NT2/D1 (cell line): ENCODE measurements at regions not wholly inside any gene's neighbourhood (a gene's known extent, or its start where the extent isn't known, plus 50 kb on each side); places are given as distances from the start of the nearest gene placed in this dataset.

Experiments
- DNase-seq: peaks from one replicate; pipeline ENCODE4 v3.0.0-alpha.2; 2011; ENCODE audit warnings: low read depth, low spot score
- H3K27me3 ChIP-seq: 2 replicates; pipeline ENCODE4 v1.6.0; 2011; ENCODE audit warnings: mild to moderate bottlenecking; ENCODE audit not compliant: insufficient read length, insufficient read depth
- H3K36me3 ChIP-seq: 2 replicates; pipeline ENCODE4 v1.6.1; 2011; ENCODE audit warnings: mild to moderate bottlenecking, low read length, mixed read lengths; ENCODE audit not compliant: insufficient read depth, insufficient read length
- H3K4me1 ChIP-seq: 2 replicates; pipeline ENCODE4 v1.5.1; 2011; ENCODE audit not compliant: insufficient read depth, insufficient read length
- H3K4me3 ChIP-seq: 2 replicates; pipeline ENCODE4 v1.5.1; 2011; ENCODE audit warnings: low read depth; ENCODE audit not compliant: insufficient read length
- H3K9ac ChIP-seq: 2 replicates; pipeline ENCODE4 v1.6.0; 2011; ENCODE audit warnings: low read depth; ENCODE audit not compliant: insufficient read length
- H3K9me3 ChIP-seq: 2 replicates; pipeline ENCODE4 v1.5.1; 2011; ENCODE audit warnings: mild to moderate bottlenecking, low read length; ENCODE audit not compliant: insufficient read depth
- SUZ12 ChIP-seq: IDR thresholded peaks from 2 replicates; pipeline ENCODE4 v1.6.1; 2011; ENCODE audit not compliant: insufficient read length, insufficient read depth; ENCODE audit errors: extremely low read depth
- YY1 ChIP-seq: IDR thresholded peaks from 2 replicates; pipeline ENCODE4 v1.6.1; 2011; ENCODE audit not compliant: insufficient read length, insufficient read depth
- ZNF274 ChIP-seq: IDR thresholded peaks from 2 replicates; pipeline ENCODE4 v1.6.1; 2011; ENCODE audit warnings: mild to moderate bottlenecking, low read depth, low read length

- no peak for TF ChIP-seq SUZ12
- TF ChIP-seq YY1, result no peak
- no peak for TF ChIP-seq ZNF274
- H3K9me3 ChIP-seq, result no peaks in the 10 kb centered on the region
- DNase-seq, result no peak
- no peaks in the 10 kb centered on the region for H3K27me3 ChIP-seq
- H3K9ac ChIP-seq, result no peak overlapping the region
- H3K36me3 ChIP-seq, result no peaks in the 10 kb centered on the region
- no peak overlapping the region for H3K4me3 ChIP-seq
- no peaks in the 10 kb centered on the region for H3K4me1 ChIP-seq
Measured at GRCh38 chr1:195765099-195765498, 843.1 kb downstream of the KCNT2 start.

- Histone ChIP-seq H3K9ac (no peak overlapping the region), H3K4me3 (no peak overlapping the region)
- DNase-seq, result no peak
Measured at GRCh38 chr1:195763907-195764374, 844.3 kb downstream of the KCNT2 start.

GRCh38 chr1:195763146-195763906 lies 844.9 kb downstream of the KCNT2 start:
- TF ChIP-seq ZNF274 (no peak), YY1 (no peak), SUZ12 (no peak)
- Histone ChIP-seq H3K9me3 (no peaks in the 10 kb centered on the region), H3K4me3 (no peak overlapping the region), H3K36me3 (no peaks in the 10 kb centered on the region), H3K27me3 (no peaks in the 10 kb centered on the region), H3K9ac (no peak overlapping the region), H3K4me1 (no peaks in the 10 kb centered on the region)
- DNase-seq, result no peak

More at GRCh38 chr1:195763907-195764374, 844.3 kb downstream of the KCNT2 start:
- Histone ChIP-seq H3K4me1 (no peaks in the 10 kb centered on the region), H3K9me3 (no peaks in the 10 kb centered on the region), H3K36me3 (no peaks in the 10 kb centered on the region), H3K27me3 (no peaks in the 10 kb centered on the region)
- TF ChIP-seq ZNF274 (no peak), YY1 (no peak), SUZ12 (no peak)

GRCh38 chr1:195761104-195761503 lies 847.1 kb downstream of the KCNT2 start:
- no peaks in the 10 kb centered on the region for H3K27me3 ChIP-seq
- no peaks in the 10 kb centered on the region for H3K36me3 ChIP-seq
- H3K9me3 ChIP-seq, result no peaks in the 10 kb centered on the region
- no peak overlapping the region for H3K4me3 ChIP-seq
- TF ChIP-seq SUZ12, result no peak
- TF ChIP-seq ZNF274, result no peak
- no peaks in the 10 kb centered on the region for H3K4me1 ChIP-seq
- no peak overlapping the region for H3K9ac ChIP-seq
- DNase-seq, result no peak

DNA sequence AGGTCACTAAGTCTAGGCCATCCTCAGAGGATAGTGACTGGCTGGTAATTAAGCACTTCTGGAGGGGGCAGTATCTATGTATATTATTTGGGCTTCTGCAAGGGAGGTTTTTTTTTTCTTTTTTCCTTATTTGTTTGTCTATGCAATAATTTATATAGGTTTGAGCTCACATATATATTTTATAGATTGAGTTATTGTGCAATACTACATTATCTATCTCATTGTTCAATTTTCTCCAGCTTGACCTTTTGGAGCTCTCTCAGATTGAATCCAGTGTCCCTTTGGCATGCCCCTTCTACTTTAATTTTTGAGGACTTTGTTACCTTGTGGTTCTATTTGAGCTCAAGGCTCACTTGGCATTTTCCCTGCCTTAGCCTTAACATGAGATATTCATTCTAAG lies 852.1 kb downstream of the KCNT2 start:
- no peak for TF ChIP-seq ZNF274
- TF ChIP-seq YY1, result no peak
- no peak for TF ChIP-seq SUZ12
- Histone ChIP-seq H3K4me3 (no peak overlapping the region), H3K4me1 (no peaks in the 10 kb centered on the region), H3K27me3 (no peaks in the 10 kb centered on the region), H3K9ac (no peak overlapping the region), H3K36me3 (no peaks in the 10 kb centered on the region), H3K9me3 (no peaks in the 10 kb centered on the region)
- DNase-seq, result no peak

DNA sequence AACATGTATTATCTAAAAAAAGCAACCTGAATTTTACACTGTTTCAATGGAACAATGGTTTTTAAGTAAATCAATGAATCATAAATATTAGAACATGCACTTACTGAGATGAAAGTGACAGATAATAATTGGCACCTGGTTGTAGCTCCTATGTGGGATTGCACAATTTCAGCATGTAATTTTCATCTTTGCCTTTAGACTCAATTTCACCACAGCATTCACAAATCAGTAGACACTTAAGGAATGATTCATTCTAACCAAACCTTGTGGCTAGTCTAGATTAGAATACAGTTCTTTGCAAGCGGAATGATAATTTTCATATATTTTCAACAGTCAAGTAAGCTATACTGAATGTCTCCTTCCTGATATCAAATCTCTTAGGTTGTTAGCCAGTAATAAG lies 853.4 kb downstream of the KCNT2 start:
- Histone ChIP-seq H3K36me3 (no peaks in the 10 kb centered on the region), H3K27me3 (no peaks in the 10 kb centered on the region), H3K9me3 (no peaks in the 10 kb centered on the region), H3K9ac (no peak overlapping the region), H3K4me3 (no peak overlapping the region), H3K4me1 (no peaks in the 10 kb centered on the region)
- DNase-seq, result no peak
- TF ChIP-seq SUZ12 (no peak), YY1 (no peak)

GRCh38 chr1:195754303-195754702 lies 853.9 kb downstream of the KCNT2 start:
- DNase-seq, result no peak
- H3K4me3 ChIP-seq, result no peak overlapping the region
- H3K9ac ChIP-seq, result no peak overlapping the region
- no peaks in the 10 kb centered on the region for H3K9me3 ChIP-seq
- no peaks in the 10 kb centered on the region for H3K27me3 ChIP-seq
- TF ChIP-seq SUZ12, result no peak
- H3K36me3 ChIP-seq, result no peaks in the 10 kb centered on the region
- no peaks in the 10 kb centered on the region for H3K4me1 ChIP-seq
